GM18517 (cell line): ENCODE measurements at regions not wholly inside any gene's neighbourhood (a gene's known extent, or its start where the extent isn't known, plus 50 kb on each side); places are given as distances from the start of the nearest gene placed in this dataset.

ENCODE experiments used
- ATAC-seq: cut with Tn5 transposase; IDR thresholded peaks from one replicate; pipeline ENCODE4 v1.9.1; 2021; ENCODE audit warnings: mild to moderate bottlenecking, moderate library complexity; ENCODE audit not compliant: unreplicated experiment

DNA sequence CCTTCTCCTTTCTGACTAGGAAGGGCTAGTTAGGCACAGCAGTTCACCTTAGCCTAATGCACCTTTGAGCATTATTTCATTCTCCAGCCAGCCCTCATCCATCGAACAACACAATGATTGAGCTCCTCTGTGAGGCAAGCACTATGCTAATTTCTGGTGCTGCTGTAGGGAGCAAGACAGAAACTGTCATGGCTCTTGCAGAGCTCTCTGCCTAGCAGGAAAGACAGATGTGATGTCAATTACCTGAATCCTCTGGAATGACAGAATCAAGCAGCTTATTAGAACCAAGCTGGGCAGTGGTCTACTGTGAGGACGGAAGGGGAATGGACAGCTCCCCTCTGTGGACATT, 256.1 kb upstream of the NOCT start:
- no peak for ATAC-seq

DNA sequence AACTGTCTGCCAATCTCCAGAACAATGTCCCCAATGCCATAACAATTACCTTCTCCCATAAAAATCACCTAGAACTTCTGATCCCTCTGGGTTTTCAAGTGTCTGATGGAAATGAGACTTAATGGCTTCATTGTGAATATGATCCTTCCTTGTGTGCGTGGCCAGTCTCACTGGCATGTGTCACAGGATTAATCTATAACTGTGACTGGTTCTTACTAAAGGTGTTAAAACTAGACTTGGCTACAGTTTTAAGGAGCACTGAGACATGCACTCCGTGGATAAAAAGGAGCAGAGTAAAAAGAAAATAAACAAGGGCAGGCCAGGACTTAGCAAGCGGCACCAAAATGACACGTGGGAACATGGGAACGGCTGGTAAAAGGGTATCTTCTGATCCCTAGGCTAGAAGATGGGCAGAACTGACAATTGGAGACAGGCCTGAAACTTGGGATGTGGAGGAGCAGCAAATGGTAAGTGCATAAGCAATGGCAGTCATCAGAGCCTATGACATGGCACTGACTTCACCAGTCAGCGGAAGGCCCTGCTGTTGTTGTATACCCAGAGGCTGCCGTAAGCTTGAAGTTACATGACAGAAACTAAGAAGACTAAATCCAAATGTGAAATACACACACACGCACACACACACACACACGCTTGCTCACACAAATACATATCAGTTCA, 256.6 kb upstream of the NOCT start:
- no peak for ATAC-seq

DNA sequence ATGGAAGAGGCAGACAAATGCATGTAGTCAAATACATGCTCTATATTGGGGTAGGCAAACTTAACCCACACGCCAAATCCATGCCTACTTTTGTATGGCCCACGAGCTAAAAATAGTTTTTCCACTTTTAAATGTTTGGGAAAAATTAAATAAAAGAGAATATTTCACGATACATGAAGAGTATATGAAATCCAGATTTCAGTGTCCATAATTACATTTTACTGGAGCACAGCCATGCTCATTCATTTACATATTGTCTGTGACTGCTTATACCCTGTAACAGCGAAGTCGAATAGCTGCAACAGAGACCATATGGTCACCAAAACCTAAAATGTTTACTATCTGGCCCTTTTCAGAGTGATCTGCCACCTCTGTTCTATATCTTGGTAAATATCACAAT, 257.4 kb upstream of the NOCT start:
- ATAC-seq: no peak

DNA sequence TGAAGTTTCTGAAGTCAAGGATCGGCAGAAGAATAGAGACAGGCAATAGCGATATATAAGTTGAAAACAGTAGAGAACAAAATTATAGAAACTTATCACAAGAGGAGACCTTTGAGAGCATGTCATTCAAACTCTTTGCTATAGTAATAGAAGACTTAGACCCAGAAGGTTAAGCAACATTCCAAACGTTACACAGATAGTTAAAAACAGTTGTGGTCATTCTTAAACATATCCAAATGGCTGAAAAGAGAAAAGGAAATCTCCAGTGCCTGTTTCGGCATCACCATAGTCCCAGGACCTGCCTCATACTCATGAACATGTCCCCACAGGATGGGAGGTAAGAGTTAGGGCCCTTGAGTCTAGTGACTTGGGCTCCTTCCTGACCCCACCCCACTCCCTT, 258.1 kb upstream of the NOCT start:
- ATAC-seq: no peak

DNA sequence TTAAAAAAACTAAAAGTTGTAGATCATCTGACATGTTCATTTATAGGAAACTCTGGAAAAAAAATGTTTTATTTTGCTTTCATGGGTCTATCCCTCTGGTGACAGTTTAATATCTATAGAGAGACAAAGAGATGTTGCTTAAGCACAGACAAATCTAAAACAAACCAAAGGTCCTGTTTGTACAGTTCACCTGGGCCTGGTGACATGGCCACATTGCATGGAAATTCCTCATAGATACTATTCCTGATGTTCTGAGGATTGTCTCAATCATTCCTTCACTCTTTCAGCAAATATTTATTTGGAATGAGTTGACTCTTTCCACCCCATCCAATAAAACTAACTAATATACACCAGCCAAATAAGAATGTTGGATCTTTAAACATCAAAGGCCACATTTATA, 259.1 kb upstream of the NOCT start:
- no peak for ATAC-seq

DNA sequence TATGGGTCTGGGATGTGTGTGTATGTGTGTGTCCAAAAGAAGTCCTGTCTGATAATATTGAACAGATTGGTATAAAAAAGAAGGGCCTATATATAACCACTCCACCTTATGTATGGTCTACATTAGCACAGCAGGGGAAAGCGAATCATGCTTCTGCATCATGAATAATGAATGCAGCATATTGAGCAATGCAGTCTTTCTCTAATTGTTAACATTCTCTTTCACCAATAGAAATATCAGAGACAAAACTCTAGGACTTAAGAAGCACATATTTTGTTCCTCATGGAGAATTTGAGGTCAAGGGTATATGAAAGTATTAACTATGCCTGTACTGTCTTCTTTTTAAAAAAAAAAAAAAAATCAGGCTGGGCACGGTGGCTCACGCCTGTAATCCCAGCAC, 264.3 kb upstream of the NOCT start:
- no peak for ATAC-seq

DNA sequence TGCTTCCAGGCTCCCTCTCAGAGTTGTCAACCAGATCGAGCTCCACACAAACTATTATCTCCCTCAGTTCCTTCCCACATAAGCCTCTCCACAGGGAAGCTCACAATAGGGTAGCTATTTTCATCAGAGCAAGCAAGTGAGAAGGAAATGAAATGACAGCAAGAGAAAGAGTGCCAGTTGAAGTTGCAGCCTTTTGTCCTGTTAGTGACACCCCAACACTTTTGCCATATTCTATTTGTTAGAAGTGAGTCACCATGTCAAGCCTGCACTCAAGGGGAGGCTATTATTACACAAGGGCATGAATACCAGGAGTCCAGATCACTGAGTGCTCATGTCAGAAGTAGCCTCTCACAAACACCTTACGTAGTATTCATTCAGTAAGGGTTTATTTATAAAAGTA, 266.3 kb upstream of the NOCT start:
- ATAC-seq: no peak

DNA sequence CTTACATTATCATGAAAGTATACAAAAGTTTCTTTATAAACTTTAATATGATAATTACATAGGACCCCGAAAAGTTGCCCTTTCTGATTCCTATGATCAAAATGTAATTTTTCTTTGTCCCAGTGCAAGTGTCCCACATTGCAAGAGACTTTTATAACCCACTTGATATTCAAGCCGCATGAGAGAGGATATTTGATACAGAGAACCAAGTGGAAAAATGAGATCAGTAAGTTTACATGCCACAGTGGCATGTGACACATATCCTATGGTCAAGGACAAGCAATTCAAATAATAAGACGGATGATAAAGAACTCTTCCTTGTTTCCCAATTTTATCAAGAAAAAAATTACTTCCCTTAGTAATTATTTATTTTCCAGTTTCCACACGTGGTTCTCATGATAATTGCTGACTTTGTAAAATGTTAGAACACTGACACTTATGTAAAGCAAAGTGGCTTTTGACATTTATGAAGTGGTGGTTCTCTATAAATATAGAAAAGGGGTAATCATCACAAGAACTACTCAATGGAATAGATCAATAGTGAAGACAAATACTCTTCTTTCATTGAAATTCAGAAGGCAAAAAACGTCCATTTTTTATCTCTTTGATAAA, 273.7 kb upstream of the NOCT start:
- ATAC-seq: no peak

DNA sequence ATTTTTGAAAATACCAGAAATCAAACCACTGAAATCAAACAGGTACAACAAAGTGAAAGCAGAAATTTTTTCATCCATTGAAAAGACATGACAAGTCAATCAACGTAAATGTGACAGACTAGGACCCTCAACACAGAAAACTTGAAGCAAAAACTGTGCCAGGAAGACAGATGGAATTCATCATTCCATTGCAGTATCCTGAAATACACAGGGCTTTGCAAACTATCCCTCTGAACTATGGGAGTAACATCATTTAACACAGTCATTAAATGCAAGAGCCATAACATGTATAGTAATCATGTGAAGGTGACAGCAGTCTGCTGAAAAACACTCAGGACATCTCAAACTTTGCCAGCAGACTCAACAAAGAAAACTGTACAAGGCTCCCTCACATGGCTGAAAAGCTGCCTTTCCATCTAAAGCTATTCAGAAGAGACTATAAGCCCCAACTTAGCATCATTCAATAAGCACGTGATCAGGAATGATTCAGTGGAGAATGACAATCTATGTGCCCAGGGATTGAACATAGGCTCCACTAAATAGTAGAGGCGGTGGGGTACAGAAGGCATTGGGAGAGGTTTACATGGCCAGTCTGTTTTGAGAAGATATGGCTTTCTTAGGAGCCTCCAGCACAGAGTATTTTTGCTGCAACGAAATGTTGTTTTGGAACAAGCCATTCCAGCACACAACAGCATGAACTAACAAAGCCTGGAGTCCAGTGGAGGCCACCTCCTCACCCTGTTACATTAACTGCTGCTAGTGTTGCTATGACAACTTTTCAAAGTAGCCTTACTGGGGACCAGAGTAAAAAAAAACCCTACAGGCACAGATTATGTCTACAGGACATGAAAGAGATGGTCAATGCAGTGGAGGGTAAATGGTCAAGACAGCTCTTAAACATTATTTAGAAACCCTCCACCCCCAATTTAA, 274.5 kb upstream of the NOCT start:
- ATAC-seq: no peak

DNA sequence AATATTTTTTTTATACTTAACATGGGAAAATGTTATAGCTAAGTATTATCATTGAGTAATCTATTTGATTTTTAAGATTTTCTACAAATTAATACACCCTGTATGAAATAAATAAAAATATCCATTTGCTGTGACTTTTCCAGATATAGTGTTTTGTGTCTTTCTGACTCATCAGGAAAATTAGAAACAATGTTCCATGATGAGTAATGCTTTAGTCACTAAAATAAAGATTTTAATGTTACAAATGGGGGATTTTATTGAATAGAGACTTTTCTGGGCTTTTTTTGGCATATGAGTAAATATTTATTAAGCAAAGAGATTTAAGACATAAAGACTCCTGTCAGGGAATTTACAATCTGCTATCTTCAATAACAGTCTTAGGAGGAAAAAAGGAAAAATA, 279.2 kb upstream of the NOCT start:
- no peak for ATAC-seq

DNA sequence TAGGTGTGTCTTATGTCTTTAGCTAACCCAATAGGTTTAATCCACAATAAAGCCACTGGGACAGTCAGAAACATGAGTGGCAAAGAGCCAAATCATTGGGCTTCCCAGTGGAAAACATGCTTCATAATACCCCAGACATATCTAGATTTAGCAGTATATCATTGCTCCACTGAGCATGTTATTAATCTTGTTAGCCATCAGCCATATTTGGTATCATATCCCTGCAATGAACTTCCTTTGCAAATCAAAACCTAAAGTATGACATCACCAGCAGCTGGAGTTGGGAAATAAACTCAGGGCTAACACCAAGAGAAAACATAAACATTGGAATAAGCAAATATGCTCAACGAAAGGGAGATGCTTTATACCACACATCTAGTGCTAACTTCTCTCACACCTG, 280.8 kb upstream of the NOCT start:
- no peak for ATAC-seq

DNA sequence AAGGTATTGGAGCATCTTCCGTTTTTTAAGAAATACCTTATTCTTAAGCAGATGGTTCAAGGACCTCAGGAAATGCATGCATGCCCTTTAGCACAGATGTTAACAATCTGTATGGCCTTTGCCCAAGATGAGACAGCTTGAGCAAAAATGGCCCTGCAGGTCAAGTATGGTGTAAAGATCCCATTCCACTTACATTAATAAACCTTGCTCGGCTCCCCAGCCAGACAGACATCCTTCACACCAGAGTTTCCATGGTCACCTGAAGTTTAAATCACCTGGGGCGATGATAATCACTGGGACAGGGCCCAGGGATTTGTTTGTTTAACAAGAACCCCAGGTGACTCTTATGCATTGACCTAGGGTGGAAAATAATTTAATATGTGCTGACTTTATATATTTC, 287.0 kb upstream of the NOCT start:
- no peak for ATAC-seq

DNA sequence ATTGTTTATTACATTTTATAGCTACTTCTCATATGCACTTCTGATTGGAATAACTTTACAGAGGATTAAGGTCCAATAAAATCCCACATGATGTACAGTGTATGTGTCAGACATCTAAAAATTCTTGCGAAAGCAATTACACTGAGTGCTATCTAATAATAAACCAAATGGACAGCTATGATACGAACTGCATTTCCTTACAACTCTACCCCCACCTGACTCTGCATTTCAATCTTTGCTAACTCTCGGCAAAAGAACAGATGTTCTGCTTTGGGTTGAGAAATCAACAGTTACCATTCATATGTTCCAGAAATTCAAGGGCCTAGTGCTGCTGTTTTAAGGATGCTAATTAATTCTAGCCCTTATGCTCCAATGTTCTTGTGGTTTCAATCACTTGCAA, 287.9 kb upstream of the NOCT start:
- no peak for ATAC-seq

DNA sequence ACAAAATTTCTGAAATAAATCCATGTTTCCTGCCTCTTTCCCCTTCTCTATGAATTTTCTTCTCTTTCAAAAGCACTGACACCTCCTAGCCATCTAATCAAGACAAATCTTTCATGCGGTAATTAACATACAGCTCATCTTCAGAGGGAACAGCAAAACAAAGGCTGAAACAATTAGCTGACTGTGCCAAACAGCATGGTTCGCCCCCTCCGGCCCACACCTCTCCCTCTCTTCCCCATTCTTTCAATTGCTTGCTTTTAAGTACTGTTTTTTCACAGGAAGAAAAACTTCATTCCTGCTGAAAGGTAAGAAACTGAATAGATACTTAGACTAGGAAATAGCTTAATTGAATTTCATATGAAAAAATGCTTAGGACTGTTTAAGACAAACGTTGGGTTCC, 291.1 kb upstream of the NOCT start:
- ATAC-seq: no peak

DNA sequence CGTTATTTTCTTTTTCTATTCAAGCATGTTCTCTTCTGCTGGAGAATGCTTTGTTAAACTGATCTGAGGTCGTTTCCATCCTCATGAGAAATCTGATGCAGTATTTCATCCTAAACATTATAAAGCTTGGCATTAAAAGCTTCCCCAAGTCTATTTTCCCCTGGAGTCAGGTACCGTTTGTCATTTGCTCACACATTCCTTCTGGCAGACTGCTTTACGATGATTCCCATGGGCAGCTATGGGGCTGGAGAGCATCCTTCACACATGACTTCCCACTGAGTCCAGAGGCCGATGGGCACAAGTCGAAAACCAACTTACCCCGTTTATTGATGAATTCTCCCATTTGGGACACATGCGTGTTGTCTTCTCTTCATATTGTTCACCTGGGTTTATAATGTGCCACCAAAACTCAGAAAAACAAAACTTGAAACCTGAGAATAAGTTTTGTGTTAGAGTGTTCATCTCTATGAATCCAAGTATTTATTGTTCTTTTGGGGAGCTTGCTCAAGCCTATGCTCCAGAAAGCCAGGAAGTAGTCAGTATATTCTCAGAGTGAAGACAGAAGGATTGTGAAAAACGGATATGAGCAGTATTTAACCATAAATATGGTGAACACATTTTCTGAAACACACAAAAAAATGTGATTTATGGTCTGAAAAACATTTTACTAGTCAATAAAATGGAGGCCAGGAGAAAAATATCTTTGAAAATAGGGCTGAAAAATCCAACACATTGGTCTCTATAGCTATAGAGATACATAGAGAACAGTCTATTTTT, 298.8 kb upstream of the NOCT start:
- no peak for ATAC-seq

DNA sequence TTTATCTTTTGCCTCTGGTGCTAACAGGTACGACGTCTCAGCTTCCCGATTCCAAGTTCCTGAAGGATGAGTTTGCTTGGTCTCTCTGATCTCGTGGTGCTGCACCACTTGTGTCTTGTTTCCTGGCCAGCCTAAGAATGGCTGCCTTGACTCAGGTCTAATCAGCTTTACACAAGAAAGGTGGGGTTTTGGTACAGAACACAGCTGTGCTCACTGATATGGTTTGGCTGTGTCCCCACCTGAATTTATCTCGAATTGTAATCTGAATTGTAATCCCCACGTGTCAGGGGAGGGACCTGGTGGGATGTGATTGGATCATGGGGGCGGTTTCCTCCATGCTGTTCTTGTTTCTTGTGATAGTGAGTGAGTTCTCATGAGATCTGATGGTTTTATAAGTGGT, 305.3 kb upstream of the NOCT start:
- no peak for ATAC-seq

DNA sequence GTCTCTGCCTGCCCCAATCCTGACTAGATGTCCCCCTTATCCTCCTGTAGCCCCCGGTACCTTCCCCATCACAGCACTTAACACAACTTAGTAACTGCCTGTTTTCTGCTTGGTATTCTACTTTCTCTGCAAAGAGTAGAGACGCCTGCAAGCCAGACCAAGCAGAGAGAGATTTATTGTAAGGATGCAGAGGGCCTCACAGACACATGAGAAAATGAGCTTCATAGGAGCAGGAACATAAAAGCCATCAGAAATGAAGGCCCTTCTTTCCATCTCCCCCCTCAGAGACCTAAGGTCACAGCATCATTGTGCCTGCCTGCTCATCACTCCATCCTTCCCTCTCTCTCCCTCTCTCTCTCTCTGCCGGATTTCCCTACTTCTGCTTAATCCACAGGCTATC, 305.7 kb upstream of the NOCT start:
- no peak for ATAC-seq

DNA sequence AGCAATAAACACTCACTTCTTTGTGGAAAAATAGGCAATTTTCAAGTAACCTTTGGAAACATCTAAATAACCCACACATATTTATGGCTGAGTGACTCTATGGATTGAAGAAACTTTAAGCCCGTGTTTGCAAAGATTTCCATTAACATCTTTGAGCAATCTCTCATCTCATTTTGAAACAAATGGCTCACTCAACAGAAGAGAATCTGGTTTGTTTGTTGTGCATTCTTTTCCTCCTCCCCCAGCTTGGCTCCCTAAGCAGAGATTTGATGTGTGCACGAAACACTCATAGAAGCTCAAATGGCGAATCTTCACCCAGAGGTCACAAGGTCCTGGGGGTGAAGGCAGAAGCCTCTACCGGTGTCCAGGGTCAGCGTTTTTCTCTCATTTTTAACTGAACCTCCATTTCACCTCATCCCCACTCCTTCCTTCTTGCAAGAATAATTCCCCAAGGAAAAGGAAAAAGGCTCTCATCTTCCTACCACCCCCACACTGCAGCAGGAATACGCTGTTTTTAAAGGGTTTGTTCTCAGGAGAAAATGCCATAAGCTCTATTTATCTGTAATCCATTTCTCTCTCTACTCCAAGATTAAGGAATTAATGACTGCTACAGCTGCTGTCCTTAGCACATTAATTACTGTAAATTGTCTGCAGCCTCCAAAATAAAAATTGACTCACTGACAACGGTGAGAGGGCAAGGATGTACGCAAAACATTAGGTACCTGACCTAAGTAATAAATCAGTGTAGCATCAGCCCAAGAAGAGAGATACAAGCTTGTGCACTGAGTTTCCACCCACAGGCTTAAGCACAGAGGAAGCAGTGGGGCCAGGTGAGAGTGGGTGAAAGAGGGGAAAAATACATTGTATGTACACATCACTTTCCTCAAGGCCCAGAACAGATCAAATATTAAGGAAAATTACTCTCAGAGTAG, 307.6 kb upstream of the NOCT start:
- ATAC-seq: no peak

DNA sequence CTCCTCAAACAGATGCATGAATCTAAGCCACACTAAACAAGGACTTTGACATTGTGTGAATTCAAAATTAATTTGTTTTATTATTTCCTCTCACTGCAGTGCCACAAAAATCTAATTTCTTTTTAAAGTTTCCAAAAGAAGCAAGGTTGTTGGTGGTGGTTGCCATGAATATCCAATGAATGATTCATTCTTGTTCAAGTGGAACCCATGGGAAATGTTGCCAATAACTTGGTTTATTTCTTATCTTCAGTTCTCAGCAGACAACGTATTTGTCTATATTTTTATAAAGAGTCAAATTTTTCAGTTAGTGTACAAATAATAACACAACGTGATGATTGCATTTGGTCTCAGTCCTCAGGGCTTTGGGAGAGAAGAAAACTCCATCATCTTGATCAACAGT, 309.4 kb upstream of the NOCT start:
- no peak for ATAC-seq

DNA sequence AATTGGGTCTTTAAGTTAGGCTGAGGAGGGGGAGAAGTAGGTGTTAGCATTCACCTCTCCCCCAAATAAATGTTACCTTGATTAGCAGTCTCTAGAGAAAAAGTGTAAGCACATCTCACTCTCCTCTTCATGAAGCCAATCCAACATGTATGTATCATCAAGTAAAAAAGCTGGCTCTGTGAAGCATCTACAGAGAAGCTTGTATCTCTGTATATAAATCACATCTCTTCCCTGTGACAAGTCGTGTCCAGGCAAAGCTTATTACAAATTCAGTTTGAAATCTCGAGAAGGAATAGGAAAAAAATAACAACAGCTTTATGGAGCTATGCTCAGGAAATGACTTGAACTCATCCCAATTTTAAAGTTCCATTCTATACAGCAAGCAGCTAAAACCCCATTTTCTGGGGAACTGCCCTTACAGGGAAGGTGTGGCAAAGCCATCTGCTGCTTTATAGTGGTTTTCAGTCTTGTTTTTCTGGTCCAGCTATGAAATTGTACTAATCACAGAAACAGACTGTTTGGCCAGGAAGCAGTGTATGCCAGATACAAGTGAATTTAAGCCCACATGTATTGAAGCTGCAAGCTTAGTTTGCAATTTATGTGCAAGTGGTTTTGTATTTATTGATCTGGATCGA, 313.3 kb upstream of the NOCT start:
- ATAC-seq: no peak
